BJ (cell line): ENCODE measurements at regions not wholly inside any gene's neighbourhood (a gene's known extent, or its start where the extent isn't known, plus 50 kb on each side); places are given as distances from the start of the nearest gene placed in this dataset.

ENCODE experiments used
- CTCF ChIA-PET: fragments of 350-600 bp; formaldehyde crosslinking; extraction: SDS; loops from one replicate; lab custom pipeline; 2021; ENCODE audit warnings: antibody characterized with exemption, inconsistent platforms; lab: Yijun Ruan, JAX
- POLR2A ChIA-PET: fragments of 300-600 bp; sonication (Branson Sonifier 250); formaldehyde crosslinking; extraction: SDS; loops from one replicate; lab custom pipeline; 2021; ENCODE audit warnings: antibody characterized with exemption; lab: Charles Lee
- DNase-seq: peaks from one replicate; pipeline ENCODE4 v3.0.0-alpha.2; 2011; ENCODE audit warnings: low read depth
- H3K27me3 ChIP-seq: 2 replicates; pipeline ENCODE4 v1.6.0; 2011; ENCODE audit warnings: low read length; ENCODE audit not compliant: control insufficient read depth, insufficient read depth
- H3K36me3 ChIP-seq: 2 replicates; pipeline ENCODE4 v1.5.1; 2011; ENCODE audit warnings: low read length; ENCODE audit not compliant: control insufficient read depth, insufficient read depth
- H3K4me3 ChIP-seq: 2 replicates; pipeline ENCODE4 v1.5.1; 2011; ENCODE audit warnings: low read depth, mild to moderate bottlenecking, control low read depth, low read length
- TF ChIP-seq, protein P1 (sequence below): IDR thresholded peaks from 2 replicates; pipeline ENCODE4 v1.5.1; 2011; ENCODE audit warnings: low read depth, mild to moderate bottlenecking, control low read depth, inconsistent platforms, low read length, moderate library complexity; ENCODE audit not compliant: insufficient read depth

DNA sequence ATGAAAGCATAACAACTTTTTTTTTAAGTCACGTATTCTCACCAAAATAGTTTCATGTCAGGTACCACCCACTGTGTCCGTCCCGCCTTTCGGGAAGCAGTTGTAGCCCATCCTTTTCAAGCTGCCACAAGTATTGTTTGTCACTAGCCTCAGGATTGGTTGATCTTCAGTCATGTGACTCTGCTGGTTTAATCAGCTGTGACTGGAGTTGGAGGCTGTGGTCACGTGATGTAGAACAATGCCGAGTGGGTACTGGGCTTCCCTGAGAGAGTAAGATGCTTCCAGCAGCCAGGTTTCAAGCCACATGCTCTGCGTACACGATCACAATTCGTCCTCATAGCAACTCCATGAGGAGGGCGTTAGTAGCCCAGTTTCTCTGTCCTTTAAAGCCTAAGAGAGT lies 83.0 kb upstream of the WSCD2 start:
- POLR2A ChIA-PET, result no interaction called here
- H3K27me3 ChIP-seq, result no peaks in the 10 kb centered on the region
- H3K4me3 ChIP-seq, result no peak overlapping the region
- CTCF ChIA-PET, result no interaction called here
- no peak for DNase-seq
- TF ChIP-seq, protein P1, sequence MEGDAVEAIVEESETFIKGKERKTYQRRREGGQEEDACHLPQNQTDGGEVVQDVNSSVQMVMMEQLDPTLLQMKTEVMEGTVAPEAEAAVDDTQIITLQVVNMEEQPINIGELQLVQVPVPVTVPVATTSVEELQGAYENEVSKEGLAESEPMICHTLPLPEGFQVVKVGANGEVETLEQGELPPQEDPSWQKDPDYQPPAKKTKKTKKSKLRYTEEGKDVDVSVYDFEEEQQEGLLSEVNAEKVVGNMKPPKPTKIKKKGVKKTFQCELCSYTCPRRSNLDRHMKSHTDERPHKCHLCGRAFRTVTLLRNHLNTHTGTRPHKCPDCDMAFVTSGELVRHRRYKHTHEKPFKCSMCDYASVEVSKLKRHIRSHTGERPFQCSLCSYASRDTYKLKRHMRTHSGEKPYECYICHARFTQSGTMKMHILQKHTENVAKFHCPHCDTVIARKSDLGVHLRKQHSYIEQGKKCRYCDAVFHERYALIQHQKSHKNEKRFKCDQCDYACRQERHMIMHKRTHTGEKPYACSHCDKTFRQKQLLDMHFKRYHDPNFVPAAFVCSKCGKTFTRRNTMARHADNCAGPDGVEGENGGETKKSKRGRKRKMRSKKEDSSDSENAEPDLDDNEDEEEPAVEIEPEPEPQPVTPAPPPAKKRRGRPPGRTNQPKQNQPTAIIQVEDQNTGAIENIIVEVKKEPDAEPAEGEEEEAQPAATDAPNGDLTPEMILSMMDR, result no peak
- no peaks in the 10 kb centered on the region for H3K36me3 ChIP-seq

DNA sequence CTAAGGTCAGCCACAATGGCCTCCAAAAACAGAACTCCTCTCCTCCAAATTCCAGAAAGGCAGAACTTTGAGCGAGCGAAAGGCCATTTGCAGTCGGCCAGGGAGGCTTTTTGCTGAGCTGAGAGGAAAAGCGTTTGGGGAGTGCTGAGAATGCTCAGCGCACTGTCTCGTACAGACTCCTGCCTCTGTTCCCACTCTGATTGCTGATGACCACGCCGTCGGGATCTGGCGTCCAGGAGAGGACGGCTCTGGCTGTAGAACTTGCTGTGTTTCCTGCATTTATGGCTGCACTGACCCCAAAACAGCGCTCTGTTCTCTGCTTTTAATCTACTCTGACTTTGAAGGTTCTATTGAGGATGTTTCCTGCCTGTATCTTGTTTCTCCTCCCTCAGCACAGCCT lies 82.4 kb upstream of the WSCD2 start:
- CTCF ChIA-PET, result no interaction called here
- no peaks in the 10 kb centered on the region for H3K27me3 ChIP-seq
- H3K4me3 ChIP-seq, result no peak overlapping the region

DNA sequence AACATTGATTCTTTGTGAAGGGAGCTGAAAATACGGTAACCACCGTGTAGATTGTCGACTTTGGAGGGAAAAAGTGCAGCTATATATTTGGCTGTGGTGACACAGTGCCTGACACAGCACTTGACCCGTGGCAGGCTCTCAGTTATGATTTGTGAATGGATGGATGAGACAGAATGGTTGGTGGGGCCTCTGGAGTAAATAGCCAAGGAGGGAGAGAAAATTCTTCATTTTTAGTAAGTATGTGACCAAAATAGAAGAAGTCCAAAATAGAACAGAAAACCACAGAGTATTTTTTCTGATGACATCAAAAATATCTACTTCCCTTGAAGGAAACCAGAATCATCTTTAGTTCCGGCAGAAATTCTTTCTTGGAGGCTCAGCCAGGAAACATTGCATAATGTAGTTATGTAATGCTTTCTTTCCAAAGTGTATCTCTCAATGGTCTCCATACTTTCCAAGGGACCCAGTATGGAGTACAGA lies 82.0 kb upstream of the WSCD2 start:
- no peak for DNase-seq
- ChIA-PET CTCF (no interaction called here), POLR2A (no interaction called here)
- Histone ChIP-seq H3K27me3 (no peaks in the 10 kb centered on the region), H3K4me3 (no peak overlapping the region), H3K36me3 (no peaks in the 10 kb centered on the region)
- TF ChIP-seq, protein P1, result no peak

More for the DNA sequence above, 82.4 kb upstream of the WSCD2 start:
- H3K36me3 ChIP-seq, result no peaks in the 10 kb centered on the region
- DNase-seq, result no peak
- TF ChIP-seq, protein P1, result no peak
- POLR2A ChIA-PET, result no interaction called here

DNA sequence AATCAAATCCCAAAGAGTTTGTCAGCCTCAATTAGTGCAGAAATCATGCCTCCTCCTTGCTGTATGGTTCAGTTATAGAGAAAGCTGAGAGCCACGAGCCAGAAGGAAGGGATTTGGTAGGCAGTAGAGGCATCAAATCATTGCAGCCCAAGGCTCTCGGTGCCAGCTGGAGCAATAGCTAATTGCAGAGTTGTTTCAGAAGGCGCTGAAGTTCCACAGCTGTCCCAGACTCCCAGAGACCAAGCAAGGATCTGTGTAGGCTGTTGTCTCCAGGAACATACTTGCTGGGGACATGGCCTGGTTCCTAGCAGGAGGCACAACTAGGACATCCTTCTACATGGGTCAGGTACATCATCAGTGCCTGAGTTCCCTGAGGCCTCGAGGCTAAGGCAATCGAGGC lies 80.4 kb upstream of the WSCD2 start:
- TF ChIP-seq, protein P1, result no peak
- H3K27me3 ChIP-seq, result no peaks in the 10 kb centered on the region

DNA sequence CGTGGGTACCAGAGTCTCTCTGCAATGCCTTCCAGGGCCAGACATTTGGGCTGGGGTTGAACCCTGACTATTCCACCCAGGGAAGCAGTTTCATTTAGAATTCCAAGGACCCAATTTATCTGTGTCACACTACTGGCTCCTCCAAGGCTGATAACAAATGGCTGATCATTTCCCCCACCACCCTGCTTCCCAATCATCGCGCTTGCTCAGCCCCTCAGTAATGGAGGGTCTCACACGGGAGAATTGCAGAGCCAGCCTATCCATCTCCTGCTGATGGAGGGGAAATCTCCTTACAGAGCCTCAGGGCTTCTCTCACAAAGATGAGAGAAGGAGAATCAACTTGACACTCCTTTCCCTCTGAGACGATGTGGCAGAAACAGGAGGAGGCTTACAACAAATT lies 78.4 kb upstream of the WSCD2 start:
- Histone ChIP-seq H3K4me3 (no peak overlapping the region), H3K36me3 (no peaks in the 10 kb centered on the region), H3K27me3 (no peaks in the 10 kb centered on the region)
- TF ChIP-seq, protein P1, result no peak
- no peak for DNase-seq
- ChIA-PET POLR2A (no interaction called here), CTCF (no interaction called here)

More for the DNA sequence above, 80.4 kb upstream of the WSCD2 start:
- Histone ChIP-seq H3K36me3 (no peaks in the 10 kb centered on the region), H3K4me3 (no peak overlapping the region)
- no peak for DNase-seq
- CTCF ChIA-PET, result no interaction called here
- POLR2A ChIA-PET, result no interaction called here
